ENCODE measurements at regions not wholly inside any gene's neighbourhood (a gene's known extent, or its start where the extent isn't known, plus 50 kb on each side); places are given as distances from the start of the nearest gene placed in this dataset.

DNA sequence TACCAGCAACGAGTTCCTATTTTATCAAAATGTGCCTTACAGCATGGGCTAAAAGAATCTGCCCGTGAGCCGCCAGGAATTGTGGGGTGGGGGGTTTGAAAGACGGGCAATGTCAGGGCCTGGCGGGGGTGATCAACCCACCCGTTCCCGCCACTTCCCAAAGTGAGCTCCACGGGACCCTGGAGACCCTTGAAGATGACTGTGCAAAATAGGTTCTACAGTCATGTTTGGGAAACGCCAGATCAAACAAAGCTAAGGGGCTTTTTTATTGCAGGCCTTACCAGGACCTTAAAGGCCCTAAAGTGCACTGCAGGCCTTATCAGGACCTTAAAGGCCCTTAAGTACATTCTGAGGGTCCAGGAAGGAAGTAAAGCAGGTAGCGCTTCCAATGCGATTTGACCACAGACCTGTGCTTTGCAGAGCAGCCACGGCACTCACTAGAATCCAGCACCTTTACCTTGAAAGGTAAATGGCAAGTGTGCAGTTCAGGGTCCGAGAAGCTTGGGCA is 404.1 kb downstream of the SHANK2 start:
- DNase-seq: no peak
- H3K27me3 Mint-ChIP-seq (ENCODE audit: unreplicated experiment): no peaks in the 10 kb centered on the region
- no peaks in the 10 kb centered on the region for H3K9me3 Mint-ChIP-seq (ENCODE audit: low read depth, unreplicated experiment)
- H3K4me3 Mint-ChIP-seq (ENCODE audit: low read depth, unreplicated experiment): no peak overlapping the region
- H3K4me1 Mint-ChIP-seq (ENCODE audit: low read depth, unreplicated experiment): no peaks in the 10 kb centered on the region
- intact Hi-C loops (cut with micrococcal nuclease; ENCODE audit: unreplicated experiment): no loop called here
- no peak for TF ChIP-seq CTCF (IDR thresholded peaks at IDR 0.05; ENCODE audit: unreplicated experiment)
- no TSS peak for BruUV-seq (replicated peaks)
- no peak overlapping the region for H3K27ac Mint-ChIP-seq (ENCODE audit: unreplicated experiment)
- CTCF ChIA-PET: no interaction called here
- H3K36me3 Mint-ChIP-seq (ENCODE audit: insufficient read depth, unreplicated experiment): no peaks in the 10 kb centered on the region

GRCh38 chr11:70849031-70849430 is 403.3 kb downstream of the SHANK2 start:
- CTCF ChIA-PET: no interaction called here
- BruUV-seq (replicated peaks): no TSS peak
- peaks cover 5% of the 10 kb centered on the region for H3K36me3 Mint-ChIP-seq (ENCODE audit: insufficient read depth, unreplicated experiment)
- no peaks in the 10 kb centered on the region for H3K9me3 Mint-ChIP-seq (ENCODE audit: low read depth, unreplicated experiment)
- no peak for DNase-seq
- no peaks in the 10 kb centered on the region for H3K27me3 Mint-ChIP-seq (ENCODE audit: unreplicated experiment)
- no peaks in the 10 kb centered on the region for H3K4me1 Mint-ChIP-seq (ENCODE audit: low read depth, unreplicated experiment)
- no peak for TF ChIP-seq CTCF (IDR thresholded peaks at IDR 0.05; ENCODE audit: unreplicated experiment)
- no peak overlapping the region for H3K4me3 Mint-ChIP-seq (ENCODE audit: low read depth, unreplicated experiment)
- intact Hi-C loops (cut with micrococcal nuclease; ENCODE audit: unreplicated experiment): no loop called here
- no peak overlapping the region for H3K27ac Mint-ChIP-seq (ENCODE audit: unreplicated experiment)

GRCh38 chr11:70851308-70851707 is 401.1 kb downstream of the SHANK2 start:
- Mint-ChIP-seq H3K9me3 (ENCODE audit: low read depth, unreplicated experiment) (peaks cover 4% of the 10 kb centered on the region), H3K36me3 (ENCODE audit: insufficient read depth, unreplicated experiment) (peaks cover 5% of the 10 kb centered on the region), H3K4me1 (ENCODE audit: low read depth, unreplicated experiment) (no peaks in the 10 kb centered on the region), H3K27me3 (ENCODE audit: unreplicated experiment) (no peaks in the 10 kb centered on the region), H3K27ac (ENCODE audit: unreplicated experiment) (no peak overlapping the region), H3K4me3 (ENCODE audit: low read depth, unreplicated experiment) (no peak overlapping the region)
- intact Hi-C loops (cut with micrococcal nuclease; ENCODE audit: unreplicated experiment): no loop called here
- BruUV-seq (replicated peaks): no TSS peak
- DNase-seq: no peak
- CTCF ChIA-PET: no interaction called here
- no peak for TF ChIP-seq CTCF (IDR thresholded peaks at IDR 0.05; ENCODE audit: unreplicated experiment)

GRCh38 chr11:70851907-70852306 is 400.5 kb downstream of the SHANK2 start:
- BruUV-seq (replicated peaks): no TSS peak
- intact Hi-C loops (cut with micrococcal nuclease; ENCODE audit: unreplicated experiment): no loop called here
- Mint-ChIP-seq H3K27ac (ENCODE audit: unreplicated experiment) (no peak overlapping the region), H3K9me3 (ENCODE audit: low read depth, unreplicated experiment) (peaks cover 4% of the 10 kb centered on the region), H3K27me3 (ENCODE audit: unreplicated experiment) (no peaks in the 10 kb centered on the region), H3K36me3 (ENCODE audit: insufficient read depth, unreplicated experiment) (peaks cover 5% of the 10 kb centered on the region), H3K4me1 (ENCODE audit: low read depth, unreplicated experiment) (no peaks in the 10 kb centered on the region), H3K4me3 (ENCODE audit: low read depth, unreplicated experiment) (no peak overlapping the region)
- CTCF ChIA-PET: no interaction called here
- no peak for TF ChIP-seq CTCF (IDR thresholded peaks at IDR 0.05; ENCODE audit: unreplicated experiment)
- no peak for DNase-seq

All from Calu3 (cell line).